ENCODE measurements at regions not wholly inside any gene's neighbourhood (a gene's known extent, or its start where the extent isn't known, plus 50 kb on each side); places are given as distances from the start of the nearest gene placed in this dataset.
"Not testable (repeated sequence)": the region's sequence is repeated elsewhere in the genome, so short reads cannot be mapped to it uniquely, and the experiment has no call there.

- H2AFZ ChIP-seq (ENCODE audit: low read depth, low read length), result no peak overlapping the region
- H3K27me3 ChIP-seq (ENCODE audit: insufficient read depth, low read length, poor library complexity), result no peaks in the 10 kb centered on the region
- ATAC-seq (ENCODE audit: insufficient read depth, low read depth), result no peak
- H3K9me3 ChIP-seq (ENCODE audit: insufficient read depth, low read length, severe bottlenecking), result no peaks in the 10 kb centered on the region
- H3K27ac ChIP-seq (ENCODE audit: low read length), result no peak overlapping the region
- no peaks in the 10 kb centered on the region for H3K36me3 ChIP-seq (ENCODE audit: insufficient read depth, low read length)
- no peak overlapping the region for H3K9ac ChIP-seq (ENCODE audit: low read depth, low read length)
- no peaks in the 10 kb centered on the region for H4K20me1 ChIP-seq (ENCODE audit: insufficient read depth, low read length)
- no peak overlapping the region for H3K4me2 ChIP-seq (ENCODE audit: insufficient read depth, low read length)
- H3K4me3 ChIP-seq (ENCODE audit: low read depth in 1 of 2, low read length in 2 of 2), result no peak overlapping the region
- TF ChIP-seq CTCF (IDR thresholded peaks at IDR 0.05; ENCODE audit: borderline replicate concordance, extremely low read depth, low read length, poor library complexity, severe bottlenecking), result no peak
- TF ChIP-seq EZH2 (IDR thresholded peaks at IDR 0.05; ENCODE audit: borderline replicate concordance, low read depth, low read length, severe bottlenecking), result no peak
- no peaks in the 10 kb centered on the region for H3K79me2 ChIP-seq (ENCODE audit: insufficient read depth, low read length)
- no peak for DNase-seq
- no peaks in the 10 kb centered on the region for H3K4me1 ChIP-seq (ENCODE audit: insufficient read depth, low read length)
Measured at GRCh38 chr2:21841341-21841740, 717.6 kb downstream of the TDRD15 start.

- H2AFZ ChIP-seq (ENCODE audit: low read depth, low read length); H3K27me3 ChIP-seq (ENCODE audit: insufficient read depth, low read length, poor library complexity); H4K20me1 ChIP-seq (ENCODE audit: insufficient read depth, low read length); H3K9me3 ChIP-seq (ENCODE audit: insufficient read depth, low read length, severe bottlenecking); H3K79me2 ChIP-seq (ENCODE audit: insufficient read depth, low read length); ATAC-seq (ENCODE audit: insufficient read depth, low read depth); H3K36me3 ChIP-seq (ENCODE audit: insufficient read depth, low read length); H3K4me2 ChIP-seq (ENCODE audit: insufficient read depth, low read length); H3K4me1 ChIP-seq (ENCODE audit: insufficient read depth, low read length); DNase-seq; H3K27ac ChIP-seq (ENCODE audit: low read length); H3K9ac ChIP-seq (ENCODE audit: low read depth, low read length); H3K4me3 ChIP-seq (ENCODE audit: low read depth in 1 of 2, low read length in 2 of 2): not testable (repeated sequence)
Measured at GRCh38 chr2:21850367-21850766, 726.6 kb downstream of the TDRD15 start.

GRCh38 chr2:21854938-21855337 lies 731.2 kb downstream of the TDRD15 start:
- H3K27me3 ChIP-seq (ENCODE audit: insufficient read depth, low read length, poor library complexity), result no peaks in the 10 kb centered on the region
- no peak overlapping the region for H3K4me3 ChIP-seq (ENCODE audit: low read depth in 1 of 2, low read length in 2 of 2)
- no peaks in the 10 kb centered on the region for H3K9me3 ChIP-seq (ENCODE audit: insufficient read depth, low read length, severe bottlenecking)
- no peaks in the 10 kb centered on the region for H3K79me2 ChIP-seq (ENCODE audit: insufficient read depth, low read length)
- H3K36me3 ChIP-seq (ENCODE audit: insufficient read depth, low read length), result no peaks in the 10 kb centered on the region
- TF ChIP-seq EZH2 (IDR thresholded peaks at IDR 0.05; ENCODE audit: borderline replicate concordance, low read depth, low read length, severe bottlenecking), result no peak
- TF ChIP-seq CTCF (IDR thresholded peaks at IDR 0.05; ENCODE audit: borderline replicate concordance, extremely low read depth, low read length, poor library complexity, severe bottlenecking), result no peak
- no peak overlapping the region for H3K4me2 ChIP-seq (ENCODE audit: insufficient read depth, low read length)
- H3K27ac ChIP-seq (ENCODE audit: low read length), result no peak overlapping the region
- no peak overlapping the region for H3K9ac ChIP-seq (ENCODE audit: low read depth, low read length)
- no peak overlapping the region for H2AFZ ChIP-seq (ENCODE audit: low read depth, low read length)
- DNase-seq, result no peak
- H4K20me1 ChIP-seq (ENCODE audit: insufficient read depth, low read length), result no peaks in the 10 kb centered on the region
- no peak for ATAC-seq (ENCODE audit: insufficient read depth, low read depth)
- H3K4me1 ChIP-seq (ENCODE audit: insufficient read depth, low read length), result no peaks in the 10 kb centered on the region

- Histone ChIP-seq H3K79me2 (ENCODE audit: insufficient read depth, low read length) (no peaks in the 10 kb centered on the region), H3K27me3 (ENCODE audit: insufficient read depth, low read length, poor library complexity) (no peaks in the 10 kb centered on the region), H3K4me1 (ENCODE audit: insufficient read depth, low read length) (no peaks in the 10 kb centered on the region), H2AFZ (ENCODE audit: low read depth, low read length) (no peak overlapping the region), H3K27ac (ENCODE audit: low read length) (no peak overlapping the region), H3K9me3 (ENCODE audit: insufficient read depth, low read length, severe bottlenecking) (no peaks in the 10 kb centered on the region), H3K36me3 (ENCODE audit: insufficient read depth, low read length) (no peaks in the 10 kb centered on the region), H4K20me1 (ENCODE audit: insufficient read depth, low read length) (no peaks in the 10 kb centered on the region), H3K4me3 (ENCODE audit: low read depth in 1 of 2, low read length in 2 of 2) (no peak overlapping the region), H3K4me2 (ENCODE audit: insufficient read depth, low read length) (no peak overlapping the region), H3K9ac (ENCODE audit: low read depth, low read length) (no peak overlapping the region)
- DNase-seq (no peak), ATAC-seq (ENCODE audit: insufficient read depth, low read depth) (no peak)
- TF ChIP-seq CTCF (IDR thresholded peaks at IDR 0.05; ENCODE audit: borderline replicate concordance, extremely low read depth, low read length, poor library complexity, severe bottlenecking), result no peak
- no peak for TF ChIP-seq EZH2 (IDR thresholded peaks at IDR 0.05; ENCODE audit: borderline replicate concordance, low read depth, low read length, severe bottlenecking)
Measured at GRCh38 chr2:21856708-21857107, 732.9 kb downstream of the TDRD15 start.

All from DND-41 (cell line).